ENCODE measurements at regions not wholly inside any gene's neighbourhood (a gene's known extent, or its start where the extent isn't known, plus 50 kb on each side); places are given as distances from the start of the nearest gene placed in this dataset.

DNA sequence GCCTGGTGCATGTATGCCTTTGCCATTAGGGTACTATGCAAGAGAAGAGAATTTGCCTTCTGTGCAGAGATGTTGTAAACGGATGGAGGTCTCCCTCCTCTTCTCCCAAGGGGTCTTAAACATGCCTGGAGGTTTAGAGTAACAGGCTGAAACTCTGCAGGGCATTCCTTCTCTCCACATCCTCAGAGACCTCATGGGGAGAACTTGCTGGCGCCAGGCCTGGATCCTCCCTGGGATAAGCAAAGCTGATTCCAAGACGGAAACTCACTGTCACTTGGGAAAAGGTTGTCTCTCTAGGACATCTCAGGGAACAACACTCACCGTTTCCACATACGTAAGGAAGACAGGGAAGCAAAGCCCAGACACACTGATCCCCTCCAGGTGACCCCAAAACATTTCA lies 76.9 kb upstream of the GPM6B start:
- no peak for TF ChIP-seq POLR2AphosphoS5 (IDR thresholded peaks at IDR 0.05; ENCODE audit: borderline replicate concordance, low read depth, low read length)
- no peak for TF ChIP-seq EZH2 (IDR thresholded peaks at IDR 0.05)
